ENCODE measurements at regions not wholly inside any gene's neighbourhood (a gene's known extent, or its start where the extent isn't known, plus 50 kb on each side); places are given as distances from the start of the nearest gene placed in this dataset.
A peak's percentile ranks its signal among the peaks of the same experiment; 100 is the strongest.

DNA sequence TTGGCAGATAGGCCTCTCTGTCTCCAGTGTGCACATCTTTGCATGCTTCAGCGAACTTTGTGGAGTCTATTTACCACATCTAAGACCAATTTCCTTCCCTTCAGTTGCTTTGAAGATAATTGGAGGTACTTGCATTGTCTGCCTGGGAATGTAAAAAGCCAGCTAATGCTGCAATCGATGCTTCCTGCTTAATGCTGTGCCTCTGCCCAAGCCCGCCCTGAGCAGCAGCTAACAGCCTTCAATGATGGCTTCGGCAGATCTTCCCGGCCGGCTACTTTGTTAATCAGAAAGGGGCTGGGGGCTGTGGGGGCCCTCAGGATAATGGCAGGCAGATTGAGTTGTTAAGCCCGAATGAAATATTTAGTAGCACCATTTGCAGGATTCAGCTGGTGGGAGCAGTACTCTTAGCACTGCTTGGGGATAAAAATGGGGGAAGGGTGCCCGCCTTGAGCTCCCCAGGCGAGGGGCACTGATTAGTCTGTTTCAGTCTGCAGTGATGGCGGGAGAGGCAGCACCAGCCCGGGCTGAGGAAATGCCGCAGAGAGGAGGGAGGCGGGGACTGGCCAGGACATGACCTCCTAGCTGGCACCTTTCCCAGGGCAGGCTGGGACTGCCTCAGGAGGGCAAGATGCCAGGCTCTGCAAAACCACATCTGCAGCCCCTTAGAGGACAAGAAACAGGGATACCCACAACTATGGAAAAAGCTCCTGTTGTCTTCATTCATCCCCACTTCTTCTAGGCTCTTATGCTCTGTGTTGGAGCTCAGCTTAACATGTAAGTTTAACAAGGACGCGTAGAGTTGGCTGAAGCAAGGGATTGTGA is 460.0 kb downstream of the BUD13 start:
- DNase-seq (ENCODE audit: low read depth in 2 of 3, low spot score in 2 of 3), result no peak

DNA sequence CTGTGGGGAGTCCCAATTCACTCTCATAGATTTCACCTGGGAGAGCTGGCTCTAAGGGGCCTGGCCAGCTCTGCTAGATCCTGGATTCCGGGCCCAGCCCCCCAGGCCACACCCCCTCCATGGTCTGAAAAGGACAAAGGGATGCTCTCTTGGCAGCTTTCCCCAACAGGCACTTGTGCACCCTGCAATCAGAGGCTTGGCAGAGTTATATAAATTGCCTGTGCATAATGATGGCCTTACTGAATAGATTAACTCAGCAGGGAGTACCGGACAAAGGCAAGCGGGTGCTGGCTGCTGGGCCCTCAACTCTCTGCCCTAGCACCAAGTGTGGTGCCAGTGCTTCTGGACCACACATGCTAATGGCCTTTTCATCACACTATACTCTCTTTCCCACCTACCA is 461.6 kb downstream of the BUD13 start:
- DNase-seq (ENCODE audit: low read depth in 2 of 3, low spot score in 2 of 3), result no peak

DNA sequence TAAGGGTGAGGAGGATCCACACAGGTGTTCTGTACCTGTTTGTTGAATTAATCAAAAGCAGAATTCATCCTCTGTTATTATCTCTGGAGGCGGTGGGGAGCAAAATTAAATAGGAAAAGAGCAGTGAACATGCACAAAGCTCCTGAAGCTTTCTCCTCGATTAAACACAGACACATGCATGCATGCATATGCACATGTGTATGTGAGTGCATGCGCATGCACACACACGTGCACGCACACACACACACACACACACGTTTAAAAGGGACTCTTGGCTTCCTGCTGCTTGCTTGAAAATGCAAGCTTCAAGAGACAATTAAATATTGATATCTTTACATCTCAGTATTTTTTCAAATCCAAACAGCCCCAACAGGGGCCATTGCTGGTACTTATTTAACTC is 462.1 kb downstream of the BUD13 start:
- DNase-seq (ENCODE audit: low read depth in 2 of 3, low spot score in 2 of 3), result no peak

DNA sequence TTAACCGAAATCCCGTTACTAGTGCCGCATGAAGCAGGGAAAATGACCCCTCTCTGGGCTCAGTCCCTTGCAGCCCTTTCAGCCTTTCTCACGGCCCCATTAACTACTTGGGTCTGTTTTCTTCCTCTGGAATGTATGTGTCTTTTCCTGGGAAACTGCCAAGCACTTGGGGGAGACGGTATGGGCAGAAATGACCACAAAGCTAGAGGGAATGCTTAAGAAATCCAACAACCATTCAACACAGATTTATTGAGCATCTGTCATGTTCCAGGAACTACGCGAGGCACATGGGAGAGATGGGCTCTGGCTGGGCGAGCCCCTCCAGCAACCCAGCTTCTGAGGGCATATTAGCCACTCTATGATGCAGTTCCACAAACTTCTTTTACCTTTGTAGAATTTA is 462.6 kb downstream of the BUD13 start:
- DNase-seq (ENCODE audit: low read depth in 2 of 3, low spot score in 2 of 3), result no peak

DNA sequence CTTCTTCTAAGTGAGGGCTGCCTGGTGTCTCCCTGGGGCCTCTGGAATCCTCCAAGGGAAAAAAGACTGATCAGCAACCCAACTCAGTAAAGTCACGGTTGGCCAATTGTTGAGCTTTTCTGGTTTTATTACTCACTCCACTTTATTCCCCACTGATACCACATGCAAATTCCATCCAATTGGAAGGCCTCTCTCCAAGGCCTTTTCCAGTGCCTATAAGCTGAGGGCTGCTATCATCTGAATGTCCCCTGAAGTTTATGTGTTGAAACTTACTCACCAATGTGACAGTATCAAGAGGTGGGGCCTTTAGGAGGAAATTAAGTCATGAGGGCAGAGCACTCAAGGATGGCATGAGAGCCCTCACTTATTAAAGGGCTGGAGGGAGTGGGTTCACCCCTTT is 463.3 kb downstream of the BUD13 start:
- no peak for DNase-seq (ENCODE audit: low read depth in 2 of 3, low spot score in 2 of 3)

DNA sequence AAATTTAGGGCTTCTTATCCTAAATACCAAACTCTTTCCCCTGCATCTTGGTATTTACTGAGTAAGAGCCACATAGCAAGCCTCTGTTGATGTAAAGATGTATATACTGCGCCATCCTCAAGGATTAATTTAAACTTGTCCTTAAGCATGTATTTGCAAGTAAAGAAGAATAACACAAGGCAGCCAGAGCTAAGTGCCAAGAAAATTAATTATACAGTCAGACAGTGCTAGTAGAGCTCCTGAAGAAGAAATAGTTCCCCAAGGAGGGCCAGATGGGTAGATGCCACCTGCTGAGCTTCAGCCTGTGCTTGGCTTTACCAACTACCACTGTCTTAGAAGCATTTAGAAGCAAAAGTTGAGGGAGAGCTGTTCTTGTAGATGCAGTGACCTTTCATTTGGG is 470.0 kb downstream of the BUD13 start:
- no peak for DNase-seq (ENCODE audit: low read depth in 2 of 3, low spot score in 2 of 3)

DNA sequence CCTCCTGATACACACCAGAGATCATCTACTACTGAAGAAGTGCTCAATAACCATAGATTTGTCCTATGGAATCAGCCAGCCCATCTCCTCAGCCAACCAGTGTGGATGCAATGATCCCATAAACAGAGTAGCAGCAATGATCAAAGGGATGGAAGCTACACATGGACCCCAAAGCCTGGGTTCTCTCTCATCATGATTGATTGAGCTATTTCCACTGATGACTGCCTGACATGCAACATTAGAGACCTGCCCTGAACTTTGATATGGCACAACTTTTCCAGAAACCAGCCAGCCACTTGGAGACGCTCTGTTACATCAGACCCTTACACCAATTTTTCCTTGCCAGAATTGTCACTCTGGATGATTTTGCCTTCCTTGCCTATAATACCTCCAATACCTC is 471.6 kb downstream of the BUD13 start:
- DNase-seq (ENCODE audit: low read depth in 2 of 3, low spot score in 2 of 3), result no peak

DNA sequence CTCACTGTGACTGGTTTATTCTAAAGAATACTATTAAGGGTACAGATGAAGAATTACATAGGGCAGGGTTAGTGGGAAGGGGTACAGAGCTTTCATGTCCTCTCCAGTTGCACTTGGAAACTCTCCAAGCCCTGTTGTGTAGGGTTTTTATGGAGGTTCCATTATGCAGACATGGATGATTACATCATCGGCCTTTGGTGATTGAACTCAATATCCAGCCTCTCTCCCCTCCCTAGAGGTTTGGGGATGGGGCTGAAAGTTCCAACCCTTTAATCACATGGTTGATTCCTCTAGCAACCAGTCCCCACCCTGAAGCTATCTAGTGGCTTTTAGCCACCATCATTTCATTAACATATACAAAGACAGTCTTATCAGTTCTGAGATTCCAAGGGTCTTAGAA is 472.6 kb downstream of the BUD13 start:
- no peak for DNase-seq (ENCODE audit: low read depth in 2 of 3, low spot score in 2 of 3)

DNA sequence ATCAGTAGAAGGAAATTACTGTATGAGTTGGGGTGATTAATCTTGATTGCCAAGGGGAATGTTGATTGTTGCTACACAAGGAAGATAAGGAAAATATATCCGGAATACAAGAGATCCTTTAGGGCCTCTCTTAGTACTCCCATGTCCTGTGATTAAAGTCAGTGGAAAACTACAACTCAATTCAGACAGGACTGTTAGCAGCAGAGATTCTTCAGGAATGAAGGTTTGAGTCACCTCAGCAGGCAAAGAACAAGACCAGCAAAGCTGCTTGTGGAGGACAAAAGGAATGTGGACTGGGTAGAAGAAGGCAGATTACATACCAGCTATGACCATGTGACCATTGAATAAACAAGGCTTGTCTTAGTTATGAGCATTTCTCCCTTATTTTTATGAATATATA is 478.2 kb downstream of the BUD13 start:
- no peak for DNase-seq (ENCODE audit: low read depth in 2 of 3, low spot score in 2 of 3)

DNA sequence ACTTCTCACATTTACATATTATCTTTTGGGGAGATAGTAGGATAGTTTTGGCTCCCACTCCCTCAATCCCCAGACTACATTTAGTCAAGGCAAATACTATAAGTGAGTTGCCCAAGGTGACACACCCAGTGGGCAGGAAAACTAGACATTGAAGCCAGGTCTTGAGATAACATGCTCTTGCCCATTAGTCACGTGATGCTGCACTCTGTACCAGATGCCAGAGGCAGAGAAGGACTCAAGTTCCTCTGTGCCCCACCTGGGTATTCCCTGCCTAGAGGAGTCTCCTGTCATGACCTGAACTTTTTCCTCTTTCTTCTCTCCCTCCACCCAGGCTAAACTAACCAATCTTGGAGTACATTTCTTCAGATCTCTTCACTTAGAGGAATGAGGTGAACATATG is 484.9 kb downstream of the BUD13 start:
- no peak for DNase-seq (ENCODE audit: low read depth in 2 of 3, low spot score in 2 of 3)

DNA sequence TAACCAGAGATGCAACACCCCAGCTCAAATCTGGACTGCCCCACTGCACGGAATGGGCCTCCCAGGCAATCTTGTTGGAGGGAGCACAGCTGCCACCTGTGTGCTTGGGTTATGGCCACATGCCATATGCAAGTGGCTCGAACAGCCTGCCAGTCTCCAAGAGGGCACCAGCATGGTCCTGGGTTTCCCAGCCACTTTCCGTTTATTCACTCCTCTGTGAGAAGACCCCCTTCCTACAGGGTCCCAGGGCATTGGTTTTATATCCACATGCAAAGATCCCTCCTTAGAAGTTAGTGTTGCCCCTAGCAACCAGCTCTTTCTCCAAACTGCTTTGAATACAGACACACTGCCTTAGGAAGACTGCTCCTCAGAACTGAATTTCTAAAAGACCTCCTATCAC is 487.8 kb downstream of the BUD13 start:
- DNase-seq (ENCODE audit: low read depth in 2 of 3, low spot score in 2 of 3), result no peak

DNA sequence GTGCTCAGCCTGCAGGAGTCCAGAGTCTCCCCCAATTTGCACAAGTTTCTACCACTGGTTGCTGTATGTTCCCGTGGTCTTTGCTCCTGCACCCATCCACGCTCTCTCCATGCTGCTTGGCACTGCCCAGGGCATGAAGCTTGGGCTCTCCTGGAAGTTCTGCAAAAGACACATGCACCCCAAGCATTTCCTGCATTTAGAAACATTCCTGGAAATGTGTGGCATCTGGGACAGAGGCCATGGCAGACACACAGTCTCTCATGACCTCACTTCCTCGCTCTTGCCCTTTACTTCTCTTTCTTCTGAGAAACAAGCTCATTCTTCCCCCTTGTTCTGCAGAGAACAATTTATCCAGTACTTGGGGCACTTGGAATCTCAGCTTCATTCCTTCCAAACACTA is 489.5 kb downstream of the BUD13 start:
- DNase-seq (ENCODE audit: low read depth in 2 of 3, low spot score in 2 of 3), result no peak

DNA sequence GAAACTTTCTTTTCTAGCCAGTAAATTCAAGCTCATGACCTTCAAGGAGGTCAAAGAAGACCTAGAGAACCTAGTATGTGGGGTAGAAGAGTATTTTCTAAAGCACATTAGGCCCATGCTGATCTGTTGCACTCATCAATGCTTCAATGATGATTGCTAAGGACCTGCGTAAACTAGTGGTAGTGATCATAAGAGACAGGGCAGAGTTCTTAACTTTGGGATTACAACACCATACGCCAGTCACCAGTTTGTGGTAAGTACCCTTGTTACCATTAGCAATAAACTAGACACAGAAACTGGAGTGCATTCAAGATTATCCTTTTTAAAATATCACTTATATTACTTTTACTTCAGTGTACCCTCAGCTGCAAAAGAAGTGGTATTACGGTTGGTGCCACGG is 490.3 kb downstream of the BUD13 start:
- no peak for DNase-seq (ENCODE audit: low read depth in 2 of 3, low spot score in 2 of 3)

DNA sequence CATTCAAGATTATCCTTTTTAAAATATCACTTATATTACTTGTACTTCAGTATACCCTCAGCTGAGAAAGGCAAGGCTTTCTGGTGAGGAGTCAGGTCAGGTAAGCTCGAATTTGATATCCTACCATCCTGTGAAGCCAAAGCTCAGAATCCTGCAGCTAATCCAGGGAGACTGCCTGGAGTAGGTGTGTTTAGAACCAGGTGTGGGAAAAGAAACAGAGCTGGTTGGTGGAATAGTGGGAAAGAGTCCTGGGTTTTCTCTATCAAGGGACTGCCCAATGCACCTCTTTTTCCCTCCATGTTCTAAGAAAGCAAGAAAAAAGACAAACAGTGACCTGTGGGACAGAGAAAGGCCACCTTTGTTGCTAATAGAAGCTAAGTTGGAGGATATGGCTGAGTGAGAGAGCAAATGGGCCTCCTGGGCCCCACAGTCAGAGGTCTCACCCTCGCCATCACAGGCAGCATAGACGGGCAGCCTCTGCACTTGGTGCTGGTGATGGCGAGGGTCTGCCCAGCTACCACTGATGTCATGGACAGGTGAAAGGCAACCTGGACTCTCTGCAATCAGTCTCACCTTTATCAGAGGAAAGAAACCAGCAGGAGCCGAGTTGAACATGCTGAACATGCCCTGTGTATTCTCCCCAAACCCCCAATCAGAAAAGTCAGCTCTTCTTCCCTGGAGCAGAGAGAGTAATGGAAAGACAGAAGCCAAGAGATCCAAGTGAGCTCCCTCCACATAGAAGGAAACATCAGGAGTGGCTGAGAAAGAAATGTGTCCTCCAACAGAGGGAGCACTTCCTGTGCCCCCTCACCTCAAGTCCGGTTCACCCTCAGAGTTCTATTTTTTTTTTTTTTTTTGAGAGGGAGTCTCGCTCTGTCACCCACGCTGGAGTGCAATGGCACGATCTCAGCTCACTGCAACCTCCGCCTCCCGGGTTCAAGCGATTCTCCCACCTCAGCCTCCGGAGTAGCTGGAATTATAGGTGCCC is 491.3 kb downstream of the BUD13 start:
- no peak for DNase-seq (ENCODE audit: low read depth in 2 of 3, low spot score in 2 of 3)

DNA sequence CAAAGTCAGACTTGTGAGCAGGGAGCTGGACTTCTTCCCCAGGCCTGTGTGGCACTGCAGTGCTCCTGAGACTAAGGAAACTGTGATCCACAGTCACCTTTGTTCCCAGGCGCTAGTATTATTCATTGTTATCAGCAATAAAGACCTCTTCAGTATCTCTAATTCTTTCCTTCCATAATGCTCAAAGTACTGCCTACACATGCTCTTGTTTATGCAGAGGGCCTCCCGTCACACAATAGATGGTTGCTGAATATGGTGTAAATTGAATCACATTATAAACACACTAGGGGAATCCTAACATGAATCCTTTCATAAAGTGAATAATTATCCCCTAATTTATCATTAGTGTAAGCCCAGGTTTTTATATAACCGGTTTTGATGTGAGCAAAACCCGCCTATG is 493.3 kb downstream of the BUD13 start:
- no peak for DNase-seq (ENCODE audit: low read depth in 2 of 3, low spot score in 2 of 3)

DNA sequence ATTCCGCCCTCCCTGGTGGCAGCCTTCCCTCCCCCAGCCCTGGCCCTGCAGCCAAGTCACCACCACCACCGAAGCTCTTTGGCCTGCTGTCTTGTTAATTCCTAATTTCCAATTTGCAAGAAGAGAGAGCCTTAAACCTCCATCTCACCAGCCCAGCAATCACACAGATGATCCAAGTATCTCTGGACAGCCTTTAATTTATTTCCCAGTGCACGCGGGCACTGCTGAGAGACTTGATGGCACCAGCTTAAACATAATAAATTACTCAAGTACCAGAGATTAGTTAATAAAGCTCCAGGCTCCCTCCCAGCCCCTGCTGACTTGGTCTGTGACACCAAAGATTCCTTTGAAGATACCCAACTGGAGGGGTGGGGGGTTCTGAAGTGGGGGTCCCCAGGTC is 494.7 kb downstream of the BUD13 start:
- DNase-seq (ENCODE audit: low read depth in 2 of 3, low spot score in 2 of 3), result no peak

DNA sequence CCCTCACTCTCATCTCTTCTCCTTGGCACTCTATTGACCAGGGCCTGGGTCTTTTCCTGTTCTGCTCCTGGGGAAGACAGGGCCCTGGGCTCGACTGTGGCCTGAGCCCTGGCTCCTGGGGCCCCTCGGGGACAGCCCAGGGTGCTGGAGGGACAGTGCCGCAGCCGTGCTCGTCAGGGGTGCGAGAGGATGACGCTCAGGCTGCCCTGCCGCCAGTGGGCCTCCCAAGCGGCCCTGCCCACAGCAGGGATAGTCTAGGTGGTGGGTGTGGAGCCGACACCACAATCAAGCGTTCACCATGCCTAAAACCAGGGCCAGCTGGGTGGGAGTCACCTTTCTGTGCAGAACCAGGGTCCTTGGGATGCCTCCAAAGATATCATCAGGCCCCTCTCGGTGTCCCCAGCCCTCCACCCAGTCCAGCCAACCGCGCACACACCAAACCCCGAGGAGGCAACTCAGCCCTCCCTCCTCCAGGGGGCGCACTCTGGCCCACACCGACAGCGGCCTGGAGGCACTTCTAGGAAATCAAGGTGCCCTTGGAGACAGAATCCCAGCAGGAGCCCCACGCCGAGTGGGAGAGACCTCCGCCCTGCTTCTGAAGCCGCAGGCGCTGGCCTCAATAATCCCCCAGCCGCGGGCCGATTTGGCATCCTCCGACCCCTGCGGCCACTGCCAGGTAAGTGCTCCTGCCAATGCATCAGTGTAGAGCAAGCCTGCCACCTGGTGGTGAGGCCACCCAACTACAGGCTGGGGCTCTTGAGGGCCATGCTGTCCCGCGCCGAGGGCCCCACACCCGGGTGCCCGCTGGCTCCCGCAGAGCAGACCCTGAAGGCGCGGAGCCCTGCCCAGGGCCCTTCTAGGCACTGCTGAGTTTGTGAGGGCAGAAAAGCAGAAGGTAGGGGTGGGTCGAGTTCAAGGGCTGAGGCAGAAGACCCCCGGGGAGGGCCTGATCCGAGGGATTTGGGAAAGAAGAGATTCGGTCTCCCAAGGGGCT is 496.4 kb downstream of the BUD13 start:
- peak; percentile 56 to 76 (median 76) for DNase-seq (ENCODE audit: low read depth in 2 of 3, low spot score in 2 of 3)

DNA sequence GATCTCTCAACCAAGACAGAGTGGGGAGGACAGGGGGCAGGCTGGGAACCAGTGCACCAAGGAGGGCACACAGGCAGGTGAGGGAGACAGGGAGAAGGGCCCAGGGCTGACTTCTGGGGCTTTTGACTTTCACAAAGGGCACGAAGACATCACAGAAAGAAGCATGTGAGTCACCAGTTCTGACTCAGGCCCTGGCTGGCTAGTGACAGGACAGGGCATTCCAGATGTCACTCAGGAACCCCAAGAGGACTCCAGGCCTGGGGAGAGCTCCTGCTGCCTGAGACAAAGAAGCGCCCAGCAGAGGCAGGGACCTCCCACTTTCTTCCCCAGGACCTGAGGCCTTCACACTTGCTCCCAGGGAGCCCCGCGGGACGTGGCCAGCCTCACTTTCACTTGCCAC is 497.2 kb downstream of the BUD13 start:
- no peak for DNase-seq (ENCODE audit: low read depth in 2 of 3, low spot score in 2 of 3)

DNA sequence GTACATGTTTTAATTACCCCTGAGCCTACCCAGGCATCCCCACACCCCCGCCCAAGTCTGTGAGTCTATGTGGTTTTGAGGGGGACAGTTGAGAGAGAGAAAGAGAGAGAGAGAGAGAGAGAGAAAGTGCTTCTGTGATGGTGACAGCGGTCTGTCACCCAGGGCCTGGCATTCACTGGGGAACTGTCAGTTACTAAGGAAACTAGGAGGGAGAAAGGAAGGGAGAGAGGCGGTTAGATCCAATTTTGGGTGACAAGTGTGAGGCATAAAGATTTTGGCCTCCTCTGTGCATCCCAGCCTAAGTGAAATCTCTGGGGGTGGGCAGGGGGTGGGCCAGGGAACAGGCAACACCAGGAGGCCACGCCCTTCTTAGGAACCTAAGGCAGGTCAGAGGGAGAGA is 498.3 kb downstream of the BUD13 start:
- no peak for DNase-seq (ENCODE audit: low read depth in 2 of 3, low spot score in 2 of 3)

DNA sequence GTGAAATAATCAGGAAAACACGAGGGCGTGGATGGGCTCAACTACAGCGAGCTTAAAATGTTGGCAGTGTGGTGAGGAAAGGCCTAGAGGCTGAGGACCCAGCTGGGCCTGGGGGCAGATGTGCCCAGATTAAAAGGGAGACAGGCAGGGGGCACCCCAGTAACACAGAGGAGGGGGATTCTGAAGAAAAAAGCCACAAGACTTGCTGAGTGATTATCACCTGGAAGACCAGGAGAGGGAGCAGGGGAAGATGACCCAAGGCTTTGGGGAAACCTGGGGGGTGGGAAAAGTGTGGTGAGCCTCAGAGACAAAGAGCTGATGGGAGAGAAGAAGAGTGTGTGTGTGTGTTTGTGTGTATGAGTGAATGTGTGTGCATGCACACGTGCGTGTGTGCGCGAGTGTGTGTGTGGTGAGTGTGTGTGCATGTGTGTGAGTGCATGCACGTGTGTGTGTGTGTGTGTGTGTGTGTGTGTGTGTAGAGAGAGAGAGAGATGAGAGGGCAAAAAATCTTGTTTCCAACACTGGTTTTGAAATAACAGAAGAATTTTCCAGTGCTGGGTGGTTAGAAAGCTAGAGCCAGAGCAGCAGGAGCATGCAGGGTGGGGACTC is 500.5 kb downstream of the BUD13 start:
- no peak for DNase-seq (ENCODE audit: low read depth in 2 of 3, low spot score in 2 of 3)

DNA sequence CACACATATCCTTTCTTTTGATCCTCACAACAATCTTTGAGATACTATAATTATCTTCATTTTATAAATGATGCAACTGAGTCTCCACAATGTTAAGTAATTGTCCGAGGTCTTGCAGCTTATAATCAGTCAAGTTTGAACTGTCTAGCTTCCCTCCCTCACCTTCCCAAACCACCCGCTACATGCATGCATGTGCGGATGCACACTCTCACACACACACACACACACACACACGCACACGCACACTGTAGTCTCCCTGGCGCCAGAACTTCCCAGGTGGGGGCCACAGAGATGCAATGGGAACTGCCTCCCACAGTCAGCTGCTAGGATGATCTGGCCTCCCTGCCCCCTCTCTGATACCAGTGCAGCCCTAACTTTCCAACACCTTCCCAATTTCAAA is 501.3 kb downstream of the BUD13 start:
- no peak for DNase-seq (ENCODE audit: low read depth in 2 of 3, low spot score in 2 of 3)

Measured in activated CD8-positive, alpha-beta memory T cell treated with anti-CD3 and anti-CD28 coated beads for 48 hours (primary cell).